Heart right ventricle (tissue), 16 donors: ENCODE measurements at regions not wholly inside any gene's neighbourhood (a gene's known extent, or its start where the extent isn't known, plus 50 kb on each side); places are given as distances from the start of the nearest gene placed in this dataset.

Source experiments
- ATAC-seq, 8 donors: fragments of 200-7000 bp; cut with Tn5 transposase; one replicate each; pipeline ENCODE4 v1.9.1; 2020; ENCODE audit warnings: mild to moderate bottlenecking in 8 of 8, moderate library complexity in 8 of 8, moderate number of reproducible peaks in 1 of 8
- DNase-seq, 2 donors: peaks; one replicate each; pipeline ENCODE4 v3.0.0-alpha.2; 2020
- H3K27ac ChIP-seq, 10 donors: fragments of 200-600 bp; sonication (generic) in 2 of 10; one replicate each; pipeline versions ENCODE4 v1.5.0 to v1.8.0; 2020 to 2022; ENCODE audit warnings: mild to moderate bottlenecking in 3 of 10
- H3K27me3 ChIP-seq, 7 donors: fragments of 200-600 bp; one replicate each; pipeline ENCODE4 v1.8.0; 2021 to 2022; ENCODE audit warnings: mild to moderate bottlenecking in 2 of 7
- H3K36me3 ChIP-seq, 9 donors: fragments of 200-600 bp; sonication (generic) in 1 of 9; one replicate each; pipeline versions ENCODE4 v1.5.0 to v1.8.0; 2020 to 2022; ENCODE audit warnings: mild to moderate bottlenecking in 2 of 9
- H3K4me1 ChIP-seq, 9 donors: fragments of 200-600 bp; sonication (generic) in 1 of 9; one replicate each; pipeline versions ENCODE4 v1.5.0 to v1.8.0; 2020 to 2022; ENCODE audit warnings: mild to moderate bottlenecking in 4 of 9
- H3K4me3 ChIP-seq, 10 donors: fragments of 200-600 bp; sonication (generic) in 2 of 10; one replicate each; pipeline versions ENCODE4 v1.5.0 to v1.8.0; 2020 to 2022; ENCODE audit warnings: mild to moderate bottlenecking in 7 of 10, moderate library complexity in 2 of 10
- H3K9me3 ChIP-seq, 11 donors: fragments of 200-600 bp in 10 of 11; sonication (generic) in 2 of 11; one replicate each; pipeline versions ENCODE4 v1.5.0 to v1.8.0; 2013 to 2022; ENCODE audit warnings: mild to moderate bottlenecking in 2 of 11, control low read depth in 1 of 11, moderate library complexity in 1 of 11
- WGBS, 2 donors: extraction: QIAGEN DNeasy Blood & Tissue Kit; methylation state at CpG; one replicate each; pipeline ENCODE4 v1.1.7; 2013; ENCODE audit warnings: inconsistent platforms in 1 of 2; 5-methylcytosine and 5-hydroxymethylcytosine counted together
- intact Hi-C, 10 donors: fragments of 100-400 bp; cut with DNase I; formaldehyde crosslinking; loops; one replicate each; pipeline versions ENCODE4 v1.11.1 to v1.14.2; 2022
- TF ChIP-seq, protein P1 (sequence below), 9 donors: fragments of 200-600 bp; sonication (generic) in 2 of 9; IDR thresholded peaks; one replicate each; pipeline versions ENCODE4 v1.5.0 to v1.8.0; 2021 to 2022; ENCODE audit warnings: antibody characterized with exemption in 9 of 9, mild to moderate bottlenecking in 5 of 9, moderate library complexity in 1 of 9
- donor health status: Arrhythmogenic right ventricular cardiomyopathy.
- donor health status: ischemic (EF 13 %, LVEDD 7.1; RV severe dilation, severe dysfunction).
- donor health status: healthy with polysubstance abuse.
- donor health status: DM: no; HTN: yes; CAD: no.
- donor health status: DM: no; HTN: no; CAD: no.
- donor health status: ischemic (EF 25% LVEDD 6.9; RV normal size, moderate dysfunction).
- donor health status: ischemic (EF 25% LVEDD 5.7; RV mildly dilated, moderate dysfunction).
- donor health status: healthy.
- donor health status: DM: yes; HTN: yes; CAD: no.
- donor health status: Ischemic cardiomyopathy.
- donor health status: ischemic (EF 35%, LVEDD 5.7; RV mildly dilated, moderate dysfunction).
- donor health status: nonischemic (EF 11% LVEDD 7.7; RV severe dilation, severe dysfunction).
- donor health status: DM: yes; HTN: yes; CAD: no.
- donor health status: PGD.
- donor health status: ischemic (EF 29% LVEDD 5.4; RV normal size, mild dysfunction).
- donor health status: nonischemic (EF 23%, LVEDD 6.1; RV moderate dilation, normal function).

DNA sequence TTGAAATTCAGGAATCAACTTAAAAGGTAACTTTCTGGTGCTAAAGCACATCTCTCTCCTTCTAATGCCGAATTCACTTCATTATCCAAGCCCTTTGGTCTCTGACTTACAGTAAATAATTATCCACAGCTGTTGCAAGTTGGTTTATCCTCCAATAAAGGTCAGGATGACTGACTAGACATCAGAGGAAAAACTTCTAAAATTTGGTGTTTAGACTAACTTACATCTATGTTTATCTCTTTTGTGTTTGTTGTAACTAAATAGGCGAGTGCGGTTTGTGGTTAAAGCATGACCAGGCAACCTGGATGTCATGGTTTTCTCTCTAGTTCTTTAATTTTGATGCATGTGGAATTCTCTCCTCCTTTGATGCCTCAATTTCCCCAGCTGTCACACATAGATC is 237.4 kb upstream of the LRTM1 start:
- 95 to 96% methylated on average over 3 of the region's 3 CpGs for WGBS, 2 donors
- Histone ChIP-seq H3K36me3 (no peaks in the 10 kb centered on the region), H3K27me3 (peaks cover 0 to 9% (median 0%) of the 10 kb centered on the region in 7 donors), H3K4me3 (no peak overlapping the region), H3K4me1 (peaks cover 0 to 15% (median 0%) of the 10 kb centered on the region in 9 donors), H3K27ac (no peak overlapping the region), H3K9me3 (no peaks in the 10 kb centered on the region)
- ATAC-seq (no peak), DNase-seq (no peak)
- TF ChIP-seq, protein P1, sequence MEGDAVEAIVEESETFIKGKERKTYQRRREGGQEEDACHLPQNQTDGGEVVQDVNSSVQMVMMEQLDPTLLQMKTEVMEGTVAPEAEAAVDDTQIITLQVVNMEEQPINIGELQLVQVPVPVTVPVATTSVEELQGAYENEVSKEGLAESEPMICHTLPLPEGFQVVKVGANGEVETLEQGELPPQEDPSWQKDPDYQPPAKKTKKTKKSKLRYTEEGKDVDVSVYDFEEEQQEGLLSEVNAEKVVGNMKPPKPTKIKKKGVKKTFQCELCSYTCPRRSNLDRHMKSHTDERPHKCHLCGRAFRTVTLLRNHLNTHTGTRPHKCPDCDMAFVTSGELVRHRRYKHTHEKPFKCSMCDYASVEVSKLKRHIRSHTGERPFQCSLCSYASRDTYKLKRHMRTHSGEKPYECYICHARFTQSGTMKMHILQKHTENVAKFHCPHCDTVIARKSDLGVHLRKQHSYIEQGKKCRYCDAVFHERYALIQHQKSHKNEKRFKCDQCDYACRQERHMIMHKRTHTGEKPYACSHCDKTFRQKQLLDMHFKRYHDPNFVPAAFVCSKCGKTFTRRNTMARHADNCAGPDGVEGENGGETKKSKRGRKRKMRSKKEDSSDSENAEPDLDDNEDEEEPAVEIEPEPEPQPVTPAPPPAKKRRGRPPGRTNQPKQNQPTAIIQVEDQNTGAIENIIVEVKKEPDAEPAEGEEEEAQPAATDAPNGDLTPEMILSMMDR (IDR thresholded peaks at IDR 0.05), result no peak
- intact Hi-C loops, result loop anchor here in 1 of 10 donors (10.0 kb wide), 1 partner anchor 290 kb away; no protein-coding TSS in a partner anchor

GRCh38 chr3:55164876-55165275 is 237.0 kb upstream of the LRTM1 start:
- no peak for ATAC-seq
- WGBS, 2 donors, result 89 to 100% methylated on average over 1 of the region's 1 CpG
- H3K27me3 ChIP-seq, result peaks cover 0 to 9% (median 0%) of the 10 kb centered on the region in 7 donors
- H3K27ac ChIP-seq, result no peak overlapping the region
- no peaks in the 10 kb centered on the region for H3K9me3 ChIP-seq
- H3K4me3 ChIP-seq, result no peak overlapping the region
- H3K36me3 ChIP-seq, result no peaks in the 10 kb centered on the region
- intact Hi-C loops, result loop anchor here in 1 of 10 donors (10.0 kb wide), 1 partner anchor 290 kb away; no protein-coding TSS in a partner anchor
- no peak for DNase-seq
- H3K4me1 ChIP-seq, result peaks cover 0 to 15% (median 0%) of the 10 kb centered on the region in 9 donors
- TF ChIP-seq, protein P1 (IDR thresholded peaks at IDR 0.05), result no peak

DNA sequence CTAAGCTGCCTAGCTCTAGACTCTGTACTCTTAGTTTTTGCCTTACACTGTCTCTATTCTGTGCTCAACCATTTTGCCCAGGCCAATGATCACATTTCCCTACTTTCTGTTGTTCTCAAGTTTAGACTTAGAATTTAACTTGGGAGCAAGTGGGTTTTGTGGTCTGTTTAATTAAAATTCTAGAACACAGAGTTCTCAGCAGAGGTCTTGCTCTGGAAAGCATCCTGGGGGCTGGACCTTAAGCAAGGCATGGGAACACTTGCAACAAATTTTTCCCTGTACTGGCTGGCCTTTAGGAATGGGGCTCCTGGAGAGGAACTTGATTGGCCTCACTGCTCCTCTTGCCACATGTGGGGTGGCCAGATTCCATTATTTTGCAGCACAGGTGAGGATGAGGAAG is 236.3 kb upstream of the LRTM1 start:
- Histone ChIP-seq H3K27me3 (peaks cover 0 to 9% (median 0%) of the 10 kb centered on the region in 7 donors), H3K4me3 (no peak overlapping the region), H3K36me3 (no peaks in the 10 kb centered on the region), H3K9me3 (no peaks in the 10 kb centered on the region), H3K4me1 (peaks cover 0 to 15% (median 0%) of the 10 kb centered on the region in 9 donors), H3K27ac (no peak overlapping the region)
- ATAC-seq (no peak), DNase-seq (no peak)
- TF ChIP-seq, protein P1 (IDR thresholded peaks at IDR 0.05), result no peak
- intact Hi-C loops, result loop anchor here in 1 of 10 donors (10.0 kb wide), 1 partner anchor 289 kb away; no protein-coding TSS in a partner anchor

DNA sequence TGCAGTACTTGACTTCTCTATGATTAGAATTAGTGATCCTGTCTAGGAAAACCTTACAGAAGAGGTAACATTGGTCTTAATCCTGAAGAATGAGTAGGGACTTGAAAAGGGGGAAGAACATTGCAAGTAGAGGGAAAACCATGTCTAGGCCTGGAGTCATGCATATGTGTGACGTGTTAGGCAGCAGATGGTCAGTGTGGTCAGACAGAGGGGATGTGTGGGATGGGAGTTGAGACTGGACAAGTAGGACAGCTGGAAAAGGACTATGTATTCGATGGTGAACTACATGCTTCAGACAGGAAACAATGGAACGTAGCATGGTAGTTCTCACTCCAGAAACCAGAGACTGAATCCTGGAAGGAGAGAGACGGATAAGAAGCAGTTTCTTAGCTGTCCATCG is 235.6 kb upstream of the LRTM1 start:
- Histone ChIP-seq H3K4me3 (no peak overlapping the region), H3K36me3 (no peaks in the 10 kb centered on the region), H3K4me1 (peaks cover 0 to 15% (median 0%) of the 10 kb centered on the region in 9 donors), H3K9me3 (no peaks in the 10 kb centered on the region), H3K27me3 (peaks cover 0 to 11% (median 0%) of the 10 kb centered on the region in 7 donors), H3K27ac (peak overlapping the region in 1 of 10 donors; percentile 1)
- 90% methylated on average over 5 of the region's 5 CpGs for WGBS, 2 donors
- ATAC-seq, result no peak
- intact Hi-C loops, result loop anchor here in 1 of 10 donors (10.0 kb wide), 1 partner anchor 289 kb away; no protein-coding TSS in a partner anchor
- TF ChIP-seq, protein P1 (IDR thresholded peaks at IDR 0.05), result no peak
- no peak for DNase-seq
